Osteoblast (primary cell): ENCODE measurements at regions not wholly inside any gene's neighbourhood (a gene's known extent, or its start where the extent isn't known, plus 50 kb on each side); places are given as distances from the start of the nearest gene placed in this dataset.
"Not testable (repeated sequence)": the region's sequence is repeated elsewhere in the genome, so short reads cannot be mapped to it uniquely, and the experiment has no call there.

ENCODE experiments used
- DNase-seq: peaks from one replicate; pipeline ENCODE4 v3.0.0; 2011; ENCODE audit warnings: low spot score, mixed read lengths; ENCODE audit not compliant: insufficient read length; ENCODE audit errors: missing footprints
- H2AFZ ChIP-seq: 2 replicates; pipeline ENCODE4 v1.6.0; 2011; ENCODE audit warnings: mild to moderate bottlenecking, low read length
- H3K27ac ChIP-seq: 2 replicates; pipeline ENCODE4 v1.5.1; 2011; ENCODE audit warnings: mild to moderate bottlenecking, low read depth, low read length, moderate library complexity
- H3K27me3 ChIP-seq: 2 replicates; pipeline ENCODE4 v1.6.0; 2012; ENCODE audit warnings: mild to moderate bottlenecking, control low read depth, inconsistent platforms, low read length, moderate library complexity; ENCODE audit not compliant: insufficient read depth
- H3K36me3 ChIP-seq: 2 replicates; pipeline ENCODE4 v1.5.1; 2011; ENCODE audit warnings: mild to moderate bottlenecking, low read length, control low read depth, moderate library complexity; ENCODE audit not compliant: insufficient read depth
- H3K4me1 ChIP-seq: 2 replicates; pipeline ENCODE4 v1.5.1; 2011; ENCODE audit warnings: mild to moderate bottlenecking, low read length, control low read depth, moderate library complexity; ENCODE audit not compliant: insufficient read depth
- H3K4me2 ChIP-seq: 2 replicates; pipeline ENCODE4 v1.6.0; 2011; ENCODE audit warnings: mild to moderate bottlenecking, low read length; ENCODE audit not compliant: insufficient read depth
- H3K4me3 ChIP-seq: fragments of 200-600 bp; sonication (generic); 3 replicates; pipeline ENCODE4 v1.5.1; 2012; ENCODE audit warnings: mild to moderate bottlenecking, low read length, inconsistent platforms; ENCODE audit not compliant: insufficient read depth
- H3K79me2 ChIP-seq: 2 replicates; pipeline ENCODE4 v1.6.0; 2012; ENCODE audit warnings: mild to moderate bottlenecking, low read length, control low read depth, inconsistent platforms; ENCODE audit not compliant: insufficient read depth
- H3K9me3 ChIP-seq: 2 replicates; pipeline ENCODE4 v1.5.1; 2011; ENCODE audit warnings: low read depth, low read length, control low read depth
- H4K20me1 ChIP-seq: 2 replicates; pipeline ENCODE4 v1.6.0; 2012; ENCODE audit warnings: mild to moderate bottlenecking, low read length, control low read depth; ENCODE audit not compliant: insufficient read depth
- TF ChIP-seq, protein P1 (sequence below): IDR thresholded peaks from 2 replicates; pipeline ENCODE4 v1.5.1; 2011; ENCODE audit warnings: mild to moderate bottlenecking, low read depth, low read length, moderate library complexity; ENCODE audit errors: extremely low read depth

DNA sequence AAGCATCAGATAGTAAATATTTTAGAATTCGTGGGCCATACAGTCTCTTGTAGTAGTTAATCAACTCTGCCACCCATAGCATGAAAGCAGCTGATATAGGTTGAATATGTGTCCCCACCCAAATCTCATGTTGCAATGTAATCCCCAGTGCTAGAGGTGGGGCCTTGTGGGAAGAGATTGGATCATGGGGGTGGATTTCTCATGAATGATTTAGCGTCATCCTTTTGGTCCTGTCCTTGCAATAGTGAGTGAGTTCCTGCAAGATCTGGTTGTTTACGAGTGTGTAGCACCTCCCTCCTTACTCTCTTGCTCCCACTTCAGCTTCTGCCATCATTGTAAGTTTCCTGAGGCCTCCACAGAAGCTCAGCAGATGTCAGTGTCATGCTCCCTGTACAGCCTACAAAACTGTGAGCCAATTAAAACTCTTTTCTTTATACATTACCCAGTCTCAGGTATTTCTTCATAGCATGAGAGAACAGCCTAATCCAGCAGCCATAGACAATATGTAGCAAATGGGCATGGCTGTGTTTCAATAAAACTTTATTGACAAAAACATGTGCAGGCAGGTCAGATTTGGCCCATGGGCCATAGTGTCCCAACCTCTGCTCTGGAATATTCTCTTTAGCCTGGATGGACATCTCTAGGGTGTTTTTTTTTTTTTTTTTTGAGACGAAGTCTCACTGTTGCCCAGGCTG is 97.9 kb upstream of the FAM90A1 start:
- H3K79me2 ChIP-seq, H3K4me2 ChIP-seq, H3K9me3 ChIP-seq, H3K27ac ChIP-seq, H2AFZ ChIP-seq, H4K20me1 ChIP-seq, H3K36me3 ChIP-seq, H3K4me1 ChIP-seq, H3K4me3 ChIP-seq, DNase-seq, H3K27me3 ChIP-seq: not testable (repeated sequence)

DNA sequence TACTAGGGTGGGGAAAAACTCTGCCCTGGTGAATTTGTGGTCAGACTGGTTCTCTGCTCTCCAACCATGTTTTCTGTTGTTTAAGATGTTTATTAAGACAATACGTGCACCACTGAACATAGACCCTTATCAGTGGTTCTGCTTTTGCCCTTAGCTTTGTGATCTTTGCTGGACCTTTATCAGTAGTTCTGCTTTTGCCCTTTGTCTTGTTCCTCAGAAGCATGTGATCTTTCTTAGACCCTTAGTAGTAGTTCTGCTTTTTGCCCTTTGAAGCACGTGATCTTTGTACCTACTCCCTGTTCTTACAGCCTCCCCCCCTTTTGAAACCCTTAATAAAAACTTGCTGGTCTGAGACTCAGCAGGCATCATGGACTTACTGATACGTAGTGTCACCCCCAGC is 101.4 kb upstream of the FAM90A1 start:
- not testable (repeated sequence) for H3K79me2 ChIP-seq, H3K27ac ChIP-seq, H3K4me3 ChIP-seq, H3K27me3 ChIP-seq, DNase-seq, H4K20me1 ChIP-seq, H3K36me3 ChIP-seq, H3K9me3 ChIP-seq, H2AFZ ChIP-seq, H3K4me2 ChIP-seq, H3K4me1 ChIP-seq

DNA sequence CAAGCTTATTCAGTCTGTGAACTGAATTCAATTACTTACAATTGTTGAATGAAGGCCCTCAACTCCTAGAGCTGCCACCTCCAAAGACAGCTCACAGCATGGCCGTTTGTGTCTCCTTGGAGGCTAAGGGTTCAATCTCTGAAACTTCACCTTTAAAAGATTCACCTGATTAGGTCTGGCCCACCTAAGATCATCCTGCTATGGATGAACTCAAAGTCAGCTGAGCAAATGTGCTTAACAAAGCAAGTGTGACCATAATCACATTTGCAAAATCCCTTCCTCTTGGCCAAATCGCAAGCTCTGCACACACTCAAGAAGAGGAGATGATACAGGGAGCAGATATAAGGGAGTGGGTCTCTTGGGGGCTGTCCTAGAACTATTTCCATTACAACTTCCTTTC is 105.0 kb upstream of the FAM90A1 start:
- not testable (repeated sequence) for H3K27me3 ChIP-seq, H4K20me1 ChIP-seq, H3K4me3 ChIP-seq, H3K36me3 ChIP-seq, H3K27ac ChIP-seq, H3K9me3 ChIP-seq, H3K4me1 ChIP-seq, DNase-seq, H2AFZ ChIP-seq, H3K79me2 ChIP-seq, H3K4me2 ChIP-seq

DNA sequence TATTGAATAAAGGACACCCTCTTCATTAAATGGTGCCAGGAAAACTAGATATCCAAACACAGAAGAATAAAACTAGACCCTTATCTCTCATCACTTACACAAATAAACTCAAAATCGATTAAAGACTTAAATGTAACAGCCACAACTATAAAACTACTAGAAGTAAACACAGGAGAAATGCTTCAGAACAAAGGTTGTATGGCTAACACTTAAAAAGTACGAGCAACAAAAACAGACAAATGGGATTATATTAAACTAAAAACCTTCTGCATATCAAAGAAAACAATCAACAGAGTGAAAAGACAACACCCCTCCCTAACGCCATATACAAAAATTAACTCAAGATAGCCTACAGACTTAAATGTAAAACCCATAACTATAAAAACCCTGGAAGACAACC is 104.7 kb upstream of the CLEC6A start:
- H4K20me1 ChIP-seq, H3K4me2 ChIP-seq, H2AFZ ChIP-seq, H3K79me2 ChIP-seq, H3K9me3 ChIP-seq, H3K4me3 ChIP-seq, DNase-seq, H3K27ac ChIP-seq, H3K36me3 ChIP-seq, H3K27me3 ChIP-seq, H3K4me1 ChIP-seq: not testable (repeated sequence)

DNA sequence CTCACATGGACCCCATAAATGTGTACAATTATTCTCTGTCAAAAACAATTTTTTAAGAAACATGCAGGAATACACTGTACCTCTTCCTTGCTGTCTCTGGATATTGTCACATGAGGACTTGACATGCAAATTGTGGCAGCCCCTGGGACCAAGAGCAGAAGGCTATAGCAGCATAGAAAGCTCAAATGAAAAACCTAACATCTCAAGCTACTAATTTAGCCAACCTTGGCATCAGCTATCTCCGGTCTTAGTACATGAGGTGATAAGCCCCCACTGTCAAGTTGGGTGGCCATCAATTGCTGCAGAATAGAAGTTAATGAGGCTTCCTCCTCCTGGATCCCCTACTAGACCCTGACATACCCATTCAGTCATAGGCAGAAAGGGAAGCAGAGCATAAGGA is 101.0 kb upstream of the CLEC6A start:
- H3K27ac ChIP-seq, H3K79me2 ChIP-seq, H4K20me1 ChIP-seq, H2AFZ ChIP-seq, H3K4me3 ChIP-seq, H3K4me1 ChIP-seq, H3K9me3 ChIP-seq, H3K27me3 ChIP-seq, H3K4me2 ChIP-seq, H3K36me3 ChIP-seq, DNase-seq: not testable (repeated sequence)

DNA sequence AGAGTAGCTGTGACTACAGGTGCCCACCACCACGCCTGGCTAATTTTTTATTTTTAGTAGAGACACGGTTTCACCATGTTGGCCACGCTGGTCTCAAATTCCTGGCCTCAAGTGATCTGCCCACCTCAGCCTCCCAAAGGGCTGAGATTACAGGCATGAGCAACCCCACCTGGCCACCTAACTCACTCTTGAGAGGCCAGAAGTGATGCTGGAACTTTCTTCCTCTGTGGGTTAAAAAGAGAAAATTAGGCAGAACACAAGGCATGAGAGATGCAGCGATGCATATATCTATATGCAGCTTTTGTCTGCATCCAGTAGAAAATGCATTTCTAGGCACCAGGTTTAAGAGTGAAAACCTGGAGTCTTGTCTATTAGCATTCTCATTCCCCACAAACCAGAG is 100.2 kb upstream of the CLEC6A start:
- not testable (repeated sequence) for DNase-seq, H3K27me3 ChIP-seq, H3K27ac ChIP-seq, H4K20me1 ChIP-seq, H3K4me1 ChIP-seq, H2AFZ ChIP-seq, H3K9me3 ChIP-seq, H3K4me3 ChIP-seq, H3K79me2 ChIP-seq, H3K4me2 ChIP-seq, H3K36me3 ChIP-seq

DNA sequence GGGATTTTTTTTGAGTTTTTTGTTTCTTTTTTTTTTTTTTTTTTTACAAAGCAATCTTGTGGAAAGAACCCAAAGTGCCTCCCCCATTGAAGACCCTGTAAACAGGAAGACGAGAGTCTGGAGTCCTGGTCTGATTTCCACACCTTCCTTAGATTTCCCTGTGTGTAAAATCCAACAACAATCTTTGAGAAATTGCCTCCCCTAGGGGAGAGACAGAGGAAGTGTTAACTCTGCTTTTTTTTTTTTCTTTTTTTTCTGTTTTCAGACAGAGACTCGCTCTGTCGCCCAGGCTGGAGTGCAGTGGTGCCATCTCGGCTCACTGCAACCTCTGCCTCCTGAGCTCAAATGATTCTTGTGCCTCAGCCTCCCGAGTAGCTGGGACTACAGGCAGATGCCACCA is 82.0 kb upstream of the CLEC6A start:
- TF ChIP-seq, protein P1, sequence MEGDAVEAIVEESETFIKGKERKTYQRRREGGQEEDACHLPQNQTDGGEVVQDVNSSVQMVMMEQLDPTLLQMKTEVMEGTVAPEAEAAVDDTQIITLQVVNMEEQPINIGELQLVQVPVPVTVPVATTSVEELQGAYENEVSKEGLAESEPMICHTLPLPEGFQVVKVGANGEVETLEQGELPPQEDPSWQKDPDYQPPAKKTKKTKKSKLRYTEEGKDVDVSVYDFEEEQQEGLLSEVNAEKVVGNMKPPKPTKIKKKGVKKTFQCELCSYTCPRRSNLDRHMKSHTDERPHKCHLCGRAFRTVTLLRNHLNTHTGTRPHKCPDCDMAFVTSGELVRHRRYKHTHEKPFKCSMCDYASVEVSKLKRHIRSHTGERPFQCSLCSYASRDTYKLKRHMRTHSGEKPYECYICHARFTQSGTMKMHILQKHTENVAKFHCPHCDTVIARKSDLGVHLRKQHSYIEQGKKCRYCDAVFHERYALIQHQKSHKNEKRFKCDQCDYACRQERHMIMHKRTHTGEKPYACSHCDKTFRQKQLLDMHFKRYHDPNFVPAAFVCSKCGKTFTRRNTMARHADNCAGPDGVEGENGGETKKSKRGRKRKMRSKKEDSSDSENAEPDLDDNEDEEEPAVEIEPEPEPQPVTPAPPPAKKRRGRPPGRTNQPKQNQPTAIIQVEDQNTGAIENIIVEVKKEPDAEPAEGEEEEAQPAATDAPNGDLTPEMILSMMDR = peak; percentile 29
- H3K27ac ChIP-seq, H4K20me1 ChIP-seq, H3K4me3 ChIP-seq, H3K79me2 ChIP-seq, H3K36me3 ChIP-seq, H3K27me3 ChIP-seq, H3K4me1 ChIP-seq, DNase-seq, H2AFZ ChIP-seq, H3K9me3 ChIP-seq, H3K4me2 ChIP-seq: not testable (repeated sequence)

DNA sequence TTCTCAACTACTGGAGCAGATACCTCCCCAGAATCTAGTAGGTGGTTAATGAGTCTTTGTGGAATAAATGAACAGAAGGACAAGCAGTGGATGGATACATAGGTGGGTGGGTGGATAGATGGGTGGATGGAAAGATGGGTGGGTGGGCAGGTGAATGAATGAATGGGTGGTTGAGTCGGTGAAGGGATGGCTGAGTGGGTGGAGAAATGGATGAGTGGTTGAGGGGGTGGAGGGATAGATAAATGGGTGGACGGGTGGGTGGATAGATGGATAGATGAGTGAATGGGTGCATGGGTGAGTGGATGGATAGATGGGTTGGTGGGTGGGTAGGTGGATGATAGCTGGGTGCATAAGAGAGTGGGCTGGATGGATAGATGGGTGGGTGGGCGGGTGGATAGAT is 80.6 kb upstream of the CLEC6A start:
- not testable (repeated sequence) for H3K4me2 ChIP-seq, DNase-seq, H3K27me3 ChIP-seq, H3K36me3 ChIP-seq, H3K4me3 ChIP-seq, H2AFZ ChIP-seq, H3K9me3 ChIP-seq, H3K79me2 ChIP-seq, H4K20me1 ChIP-seq, H3K27ac ChIP-seq, H3K4me1 ChIP-seq
